Muscle layer of duodenum (tissue), 2 donors: ENCODE measurements at regions not wholly inside any gene's neighbourhood (a gene's known extent, or its start where the extent isn't known, plus 50 kb on each side); places are given as distances from the start of the nearest gene placed in this dataset.

Experiments used
- H3K27ac ChIP-seq: one replicate; pipeline ENCODE4 v1.7.0; 2013; ENCODE audit warnings: mild to moderate bottlenecking, low read length
- H3K27me3 ChIP-seq: one replicate; pipeline ENCODE4 v1.7.0; 2013; ENCODE audit warnings: low read depth, mild to moderate bottlenecking, control low read depth, low read length
- H3K36me3 ChIP-seq, 2 donors: one replicate each; pipeline ENCODE4 v1.7.0; 2013; ENCODE audit warnings: low read length in 2 of 2, control low read depth in 1 of 2, mild to moderate bottlenecking in 1 of 2; ENCODE audit not compliant: insufficient read depth in 2 of 2, control insufficient read depth in 1 of 2
- H3K4me1 ChIP-seq, 2 donors: one replicate each; pipeline ENCODE4 v1.7.0; 2013; ENCODE audit warnings: low read length in 2 of 2, mild to moderate bottlenecking in 2 of 2, control low read depth in 1 of 2, moderate library complexity in 1 of 2; ENCODE audit not compliant: insufficient read depth in 2 of 2, control insufficient read depth in 1 of 2
- H3K4me3 ChIP-seq, 2 donors: one replicate each; pipeline ENCODE4 v1.7.0; 2013; ENCODE audit warnings: low read length in 2 of 2, low read depth in 1 of 2, mild to moderate bottlenecking in 1 of 2
- H3K9me3 ChIP-seq, 2 donors: one replicate each; pipeline ENCODE4 v1.7.0; 2013; ENCODE audit warnings: low read length in 2 of 2, control low read depth in 1 of 2, mild to moderate bottlenecking in 1 of 2; ENCODE audit not compliant: control insufficient read depth in 1 of 2
- donor health status: healthy.

GRCh38 chr12:92041742-92042141, 103.9 kb downstream of the BTG1 start:
- no peak overlapping the region for H3K27ac ChIP-seq
- no peak overlapping the region for H3K4me3 ChIP-seq
- peaks cover 0 to 3% of the 10 kb centered on the region in 2 donors for H3K4me1 ChIP-seq
- no peaks in the 10 kb centered on the region for H3K36me3 ChIP-seq
- H3K27me3 ChIP-seq = no peaks in the 10 kb centered on the region
- no peaks in the 10 kb centered on the region for H3K9me3 ChIP-seq

GRCh38 chr12:92039046-92039445, 106.6 kb downstream of the BTG1 start:
- no peaks in the 10 kb centered on the region for H3K36me3 ChIP-seq
- H3K27ac ChIP-seq = no peak overlapping the region
- H3K4me1 ChIP-seq = peaks cover 6 to 17% of the 10 kb centered on the region in 2 donors
- H3K4me3 ChIP-seq = no peak overlapping the region
- H3K9me3 ChIP-seq = no peaks in the 10 kb centered on the region
- no peaks in the 10 kb centered on the region for H3K27me3 ChIP-seq

- Histone ChIP-seq H3K4me3 (no peak overlapping the region), H3K27ac (no peak overlapping the region)
Measured at GRCh38 chr12:92038476-92038875, 107.2 kb downstream of the BTG1 start.

GRCh38 chr12:92036771-92037453, 108.7 kb downstream of the BTG1 start:
- Histone ChIP-seq H3K27me3 (no peaks in the 10 kb centered on the region), H3K27ac (no peak overlapping the region), H3K36me3 (no peaks in the 10 kb centered on the region), H3K4me1 (peaks cover 6 to 17% of the 10 kb centered on the region in 2 donors), H3K9me3 (no peaks in the 10 kb centered on the region), H3K4me3 (no peak overlapping the region)

More at GRCh38 chr12:92038476-92038875, 107.2 kb downstream of the BTG1 start:
- H3K36me3 ChIP-seq = no peaks in the 10 kb centered on the region
- H3K4me1 ChIP-seq = peaks cover 6 to 17% of the 10 kb centered on the region in 2 donors
- H3K27me3 ChIP-seq = no peaks in the 10 kb centered on the region
- no peaks in the 10 kb centered on the region for H3K9me3 ChIP-seq

- no peak overlapping the region for H3K27ac ChIP-seq
- H3K36me3 ChIP-seq = no peaks in the 10 kb centered on the region
- peaks cover 6 to 17% of the 10 kb centered on the region in 2 donors for H3K4me1 ChIP-seq
- no peak overlapping the region for H3K4me3 ChIP-seq
- no peaks in the 10 kb centered on the region for H3K27me3 ChIP-seq
- H3K9me3 ChIP-seq = no peaks in the 10 kb centered on the region
Measured at GRCh38 chr12:92036061-92036620, 109.5 kb downstream of the BTG1 start.

- Histone ChIP-seq H3K9me3 (no peaks in the 10 kb centered on the region), H3K4me3 (peak overlapping the region; percentile 52 to 66), H3K27me3 (no peaks in the 10 kb centered on the region), H3K27ac (peak overlapping the region; percentile 65), H3K36me3 (no peaks in the 10 kb centered on the region), H3K4me1 (peaks cover 6 to 17% of the 10 kb centered on the region in 2 donors)
Measured at GRCh38 chr12:92035477-92035876, 110.2 kb downstream of the BTG1 start.

- H3K4me3 ChIP-seq = peak overlapping the region; percentile 52 to 66
- peaks cover 10 to 20% of the 10 kb centered on the region in 2 donors for H3K4me1 ChIP-seq
- no peaks in the 10 kb centered on the region for H3K27me3 ChIP-seq
- no peaks in the 10 kb centered on the region for H3K36me3 ChIP-seq
- H3K27ac ChIP-seq = peak overlapping the region; percentile 65
- no peaks in the 10 kb centered on the region for H3K9me3 ChIP-seq
Measured at GRCh38 chr12:92034858-92035401, 110.7 kb downstream of the BTG1 start.

GRCh38 chr12:92034083-92034482, 111.6 kb downstream of the BTG1 start:
- no peaks in the 10 kb centered on the region for H3K36me3 ChIP-seq
- no peaks in the 10 kb centered on the region for H3K27me3 ChIP-seq
- no peak overlapping the region for H3K27ac ChIP-seq
- H3K4me1 ChIP-seq = peaks cover 13 to 28% of the 10 kb centered on the region in 2 donors
- no peaks in the 10 kb centered on the region for H3K9me3 ChIP-seq
- H3K4me3 ChIP-seq = no peak overlapping the region

GRCh38 chr12:92032965-92033364, 112.7 kb downstream of the BTG1 start:
- Histone ChIP-seq H3K27me3 (no peaks in the 10 kb centered on the region), H3K36me3 (no peaks in the 10 kb centered on the region), H3K9me3 (no peaks in the 10 kb centered on the region), H3K27ac (no peak overlapping the region), H3K4me1 (peaks cover 13 to 28% of the 10 kb centered on the region in 2 donors), H3K4me3 (no peak overlapping the region)

- Histone ChIP-seq H3K27ac (no peak overlapping the region), H3K4me3 (no peak overlapping the region), H3K4me1 (peaks cover 13 to 31% of the 10 kb centered on the region in 2 donors), H3K27me3 (no peaks in the 10 kb centered on the region), H3K9me3 (no peaks in the 10 kb centered on the region), H3K36me3 (no peaks in the 10 kb centered on the region)
Measured at GRCh38 chr12:92032101-92032500, 113.5 kb downstream of the BTG1 start.

GRCh38 chr12:92030618-92031017, 115.0 kb downstream of the BTG1 start:
- Histone ChIP-seq H3K4me3 (no peak overlapping the region), H3K4me1 (peaks cover 12 to 27% of the 10 kb centered on the region in 2 donors), H3K27ac (peak overlapping the region; percentile 47), H3K36me3 (no peaks in the 10 kb centered on the region), H3K27me3 (no peaks in the 10 kb centered on the region), H3K9me3 (no peaks in the 10 kb centered on the region)
